H9 (cell line): ENCODE measurements at regions not wholly inside any gene's neighbourhood (a gene's known extent, or its start where the extent isn't known, plus 50 kb on each side); places are given as distances from the start of the nearest gene placed in this dataset.

Experiments
- DNase-seq: peaks from one replicate; pipeline ENCODE4 v3.0.0-alpha.2; 2017
- H2AFZ ChIP-seq: one replicate; pipeline ENCODE4 v1.6.1; 2013; ENCODE audit warnings: mild to moderate bottlenecking, low read length, control low read depth, moderate library complexity
- H2AK5ac ChIP-seq: 2 replicates; pipeline ENCODE4 v1.6.1; 2013; ENCODE audit warnings: low read length, control low read depth, mixed read lengths; ENCODE audit not compliant: insufficient read length
- H2BK120ac ChIP-seq: one replicate; pipeline ENCODE4 v1.6.1; 2013; ENCODE audit warnings: low read depth, mild to moderate bottlenecking, low read length, control low read depth, inconsistent platforms; ENCODE audit not compliant: poor library complexity, severe bottlenecking
- H2BK12ac ChIP-seq: 2 replicates; pipeline ENCODE4 v1.6.1; 2013; ENCODE audit warnings: low read length, control low read depth, mixed read lengths, low read depth; ENCODE audit not compliant: insufficient read length
- H2BK15ac ChIP-seq: 2 replicates; pipeline ENCODE4 v1.6.1; 2013; ENCODE audit warnings: low read depth, low read length, control low read depth
- H2BK20ac ChIP-seq: one replicate; pipeline ENCODE4 v1.6.1; 2013; ENCODE audit warnings: low read depth, mild to moderate bottlenecking, low read length, control low read depth, inconsistent platforms; ENCODE audit not compliant: poor library complexity, severe bottlenecking
- H2BK5ac ChIP-seq: 2 replicates; pipeline ENCODE4 v1.6.1; 2013; ENCODE audit warnings: low read length, control low read depth, mixed read lengths; ENCODE audit not compliant: insufficient read length
- H3K14ac ChIP-seq: 2 replicates; pipeline ENCODE4 v1.6.1; 2013; ENCODE audit warnings: low read length, control low read depth; ENCODE audit not compliant: insufficient read depth
- H3K18ac ChIP-seq: 2 replicates; pipeline ENCODE4 v1.6.1; 2013; ENCODE audit warnings: low read depth, mild to moderate bottlenecking, mixed read lengths, low read length, control low read depth; ENCODE audit not compliant: insufficient read length
- H3K23ac ChIP-seq: 2 replicates; pipeline ENCODE4 v1.6.1; 2013; ENCODE audit warnings: low read length, control low read depth, mixed read lengths, low read depth; ENCODE audit not compliant: insufficient read length
- H3K23me2 ChIP-seq: 2 replicates; pipeline ENCODE4 v1.6.1; 2013; ENCODE audit warnings: low read depth, mild to moderate bottlenecking, mixed read lengths, low read length, control low read depth; ENCODE audit not compliant: insufficient read length, poor library complexity, severe bottlenecking
- H3K27ac ChIP-seq: 2 replicates; pipeline ENCODE4 v1.5.1; 2013; ENCODE audit warnings: low read length, control low read depth, mixed read lengths, low read depth; ENCODE audit not compliant: insufficient read length
- H3K27me3 ChIP-seq: 2 replicates; pipeline ENCODE4 v1.6.1; 2013; ENCODE audit warnings: low read length, control low read depth, inconsistent platforms; ENCODE audit not compliant: insufficient read depth
- H3K4ac ChIP-seq: 2 replicates; pipeline ENCODE4 v1.6.1; 2013; ENCODE audit warnings: low read depth, mild to moderate bottlenecking, control low read depth, inconsistent platforms, low read length, moderate library complexity
- H3K4me1 ChIP-seq: 2 replicates; pipeline ENCODE4 v1.6.1; 2013; ENCODE audit warnings: low read length, control low read depth, inconsistent platforms; ENCODE audit not compliant: insufficient read depth
- H3K4me2 ChIP-seq: 2 replicates; pipeline ENCODE4 v1.6.1; 2013; ENCODE audit warnings: low read length, control low read depth, mixed read lengths; ENCODE audit not compliant: insufficient read length, insufficient read depth
- H3K56ac ChIP-seq: 2 replicates; pipeline ENCODE4 v1.6.1; 2013; ENCODE audit warnings: low read depth, mild to moderate bottlenecking, mixed read lengths, low read length, control low read depth; ENCODE audit not compliant: insufficient read length
- H3K79me1 ChIP-seq: 2 replicates; pipeline ENCODE4 v1.6.1; 2013; ENCODE audit warnings: low read depth, mild to moderate bottlenecking, moderate library complexity, low read length, control low read depth, inconsistent platforms; ENCODE audit not compliant: insufficient read depth, poor library complexity, severe bottlenecking
- H3K79me2 ChIP-seq: 2 replicates; pipeline ENCODE4 v1.6.1; 2013; ENCODE audit warnings: low read length, control low read depth, inconsistent platforms; ENCODE audit not compliant: insufficient read depth
- H3K9ac ChIP-seq: 2 replicates; pipeline ENCODE4 v1.6.1; 2013; ENCODE audit warnings: low read length, control low read depth, mixed read lengths; ENCODE audit not compliant: insufficient read length; ENCODE audit errors: extremely low read depth
- H3K9me3 ChIP-seq: one replicate; pipeline ENCODE4 v1.6.1; 2013; ENCODE audit warnings: low read depth, low read length, inconsistent platforms; ENCODE audit not compliant: control insufficient read depth
- H3T11ph ChIP-seq: one replicate; pipeline ENCODE4 v1.6.1; 2013; ENCODE audit warnings: mild to moderate bottlenecking, low read length, control low read depth, inconsistent platforms
- H4K20me1 ChIP-seq: one replicate; pipeline ENCODE4 v1.6.1; 2013; ENCODE audit not compliant: control insufficient read depth, insufficient read length, insufficient read depth
- H4K5ac ChIP-seq: 2 replicates; pipeline ENCODE4 v1.6.1; 2013; ENCODE audit warnings: low read depth, mild to moderate bottlenecking, mixed read lengths, low read length, control low read depth; ENCODE audit not compliant: insufficient read length
- H4K8ac ChIP-seq: replicated peaks from 2 replicates; pipeline ENCODE4 v1.6.1; 2013; ENCODE audit warnings: low read length, control low read depth, mixed read lengths, low read depth; ENCODE audit not compliant: insufficient read length
- H4K91ac ChIP-seq: 2 replicates; pipeline ENCODE4 v1.6.1; 2013; ENCODE audit warnings: low read depth, mild to moderate bottlenecking, moderate library complexity, mixed read lengths, low read length, control low read depth; ENCODE audit not compliant: insufficient read length
- H3K27ac Mint-ChIP-seq, 3 experiments: 2 replicates in 2 of 3; 3 replicates in 1 of 3; pipeline ENCODE4 v1.8.0; 2020 to 2021; ENCODE audit warnings: mixed read lengths in 3 of 3, mild to moderate bottlenecking in 1 of 3, moderate library complexity in 1 of 3
- H3K27me3 Mint-ChIP-seq: 2 replicates; pipeline ENCODE4 v1.8.0; 2021; ENCODE audit warnings: low read depth, mild to moderate bottlenecking, moderate library complexity, mixed read lengths
- H3K36me3 Mint-ChIP-seq, 3 experiments: 2 replicates in 2 of 3; 3 replicates in 1 of 3; pipeline ENCODE4 v1.8.0; 2020 to 2021; ENCODE audit warnings: low read depth in 3 of 3, mixed read lengths in 3 of 3; ENCODE audit not compliant: insufficient read depth in 1 of 3
- H3K4me1 Mint-ChIP-seq, 2 experiments: 2 replicates each; pipeline ENCODE4 v1.8.0; 2020; ENCODE audit warnings: mixed read lengths in 2 of 2
- H3K4me3 Mint-ChIP-seq, 2 experiments: 2 replicates in 1 of 2; 3 replicates in 1 of 2; pipeline ENCODE4 v1.8.0; 2020 to 2021; ENCODE audit warnings: mild to moderate bottlenecking in 2 of 2, mixed read lengths in 2 of 2, moderate library complexity in 1 of 2
- H3K9me3 Mint-ChIP-seq, 2 experiments: 2 replicates in 1 of 2; 3 replicates in 1 of 2; pipeline ENCODE4 v1.8.0; 2020; ENCODE audit warnings: mild to moderate bottlenecking in 2 of 2, mixed read lengths in 2 of 2, moderate library complexity in 1 of 2
- TF ChIP-seq, protein P1 (sequence below): fragments of 200-600 bp; sonication (generic); conservative IDR thresholded peaks from 3 replicates; pipeline ENCODE4 v1.8.0; 2021; ENCODE audit warnings: antibody characterized with exemption, mild to moderate bottlenecking

DNA sequence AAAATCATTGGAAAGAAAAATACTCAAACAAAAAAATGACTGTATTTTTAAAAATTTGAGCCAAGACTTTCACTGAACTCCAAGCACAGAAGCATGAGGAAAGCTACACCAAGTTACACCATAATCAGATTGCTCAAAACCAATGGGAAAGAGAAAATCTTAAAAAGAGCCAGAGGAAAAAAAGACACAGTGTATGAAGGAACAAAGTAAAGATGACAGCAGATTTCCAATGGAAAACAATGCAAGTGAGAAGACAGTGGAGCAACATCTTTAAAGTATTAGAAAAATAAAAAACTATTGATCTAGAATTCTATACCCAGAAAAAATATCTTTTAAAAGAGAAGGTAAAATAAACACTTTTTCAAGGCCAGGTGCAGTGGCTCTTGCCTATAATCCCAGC is 147.8 kb upstream of the ZBTB40 start:
- Histone ChIP-seq H2BK15ac (no peak overlapping the region), H3K14ac (no peak overlapping the region), H2AFZ (no peak overlapping the region), H3K27ac (no peak overlapping the region), H4K91ac (no peak overlapping the region), H2BK20ac (no peak overlapping the region), H4K8ac (no peak overlapping the region), H4K20me1 (no peaks in the 10 kb centered on the region), H3K4me2 (no peak overlapping the region), H2BK120ac (no peak overlapping the region), H3K9me3 (no peaks in the 10 kb centered on the region), H3K56ac (no peak overlapping the region), H3K9ac (no peak overlapping the region), H3K79me1 (no peaks in the 10 kb centered on the region), H3K4ac (no peak overlapping the region), H3K23me2 (no peaks in the 10 kb centered on the region), H3K4me1 (no peaks in the 10 kb centered on the region), H3K18ac (no peak overlapping the region), H3T11ph (no peak overlapping the region), H2BK5ac (no peak overlapping the region), H2AK5ac (no peak overlapping the region), H3K27me3 (no peaks in the 10 kb centered on the region), H3K23ac (no peak overlapping the region), H4K5ac (no peak overlapping the region), H3K79me2 (no peaks in the 10 kb centered on the region), H2BK12ac (no peak overlapping the region)
- H3K36me3 Mint-ChIP-seq: peaks cover 0 to 6% (median 2%) of the 10 kb centered on the region in 3 experiments; a peak in 3 of 7 replicates
- H3K27me3 Mint-ChIP-seq: peaks cover 35% of the 10 kb centered on the region
- H3K4me1 Mint-ChIP-seq: no peaks in the 10 kb centered on the region
- H3K9me3 Mint-ChIP-seq: peaks cover 21 to 24% of the 10 kb centered on the region in 2 experiments
- H3K27ac Mint-ChIP-seq: no peak overlapping the region
- no peak for DNase-seq
- H3K4me3 Mint-ChIP-seq: no peak overlapping the region
- TF ChIP-seq, protein P1, sequence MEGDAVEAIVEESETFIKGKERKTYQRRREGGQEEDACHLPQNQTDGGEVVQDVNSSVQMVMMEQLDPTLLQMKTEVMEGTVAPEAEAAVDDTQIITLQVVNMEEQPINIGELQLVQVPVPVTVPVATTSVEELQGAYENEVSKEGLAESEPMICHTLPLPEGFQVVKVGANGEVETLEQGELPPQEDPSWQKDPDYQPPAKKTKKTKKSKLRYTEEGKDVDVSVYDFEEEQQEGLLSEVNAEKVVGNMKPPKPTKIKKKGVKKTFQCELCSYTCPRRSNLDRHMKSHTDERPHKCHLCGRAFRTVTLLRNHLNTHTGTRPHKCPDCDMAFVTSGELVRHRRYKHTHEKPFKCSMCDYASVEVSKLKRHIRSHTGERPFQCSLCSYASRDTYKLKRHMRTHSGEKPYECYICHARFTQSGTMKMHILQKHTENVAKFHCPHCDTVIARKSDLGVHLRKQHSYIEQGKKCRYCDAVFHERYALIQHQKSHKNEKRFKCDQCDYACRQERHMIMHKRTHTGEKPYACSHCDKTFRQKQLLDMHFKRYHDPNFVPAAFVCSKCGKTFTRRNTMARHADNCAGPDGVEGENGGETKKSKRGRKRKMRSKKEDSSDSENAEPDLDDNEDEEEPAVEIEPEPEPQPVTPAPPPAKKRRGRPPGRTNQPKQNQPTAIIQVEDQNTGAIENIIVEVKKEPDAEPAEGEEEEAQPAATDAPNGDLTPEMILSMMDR: no peak
